Transverse colon (tissue), 4 donors: ENCODE measurements at regions not wholly inside any gene's neighbourhood (a gene's known extent, or its start where the extent isn't known, plus 50 kb on each side); places are given as distances from the start of the nearest gene placed in this dataset.

Experiments used
- EP300 ChIP-seq: sonication (generic); formaldehyde crosslinking; IDR thresholded peaks from one replicate; pipeline ENCODE4 v1.6.1; 2017; ENCODE audit warnings: antibody characterized with exemption, low read depth
- POLR2A ChIP-seq: fragments of 450-650 bp; IDR thresholded peaks from one replicate; pipeline ENCODE4 v1.6.1; 2016; ENCODE audit warnings: antibody characterized with exemption, mild to moderate bottlenecking, moderate library complexity
- POLR2AphosphoS5 ChIP-seq, 3 donors: sonication (generic); formaldehyde crosslinking; IDR thresholded peaks; one replicate each; pipeline ENCODE4 v1.6.1; 2016; ENCODE audit warnings: antibody characterized with exemption in 3 of 3
- TF ChIP-seq, protein P1 (sequence below), 5 experiments: fragments of 200-600 bp in 3 of 5; fragments of 450-650 bp in 2 of 5; sonication (generic) in 3 of 5; IDR thresholded peaks; 1 replicate in 2 of 5; 2 replicates in 3 of 5; pipeline ENCODE4 v1.5.1; 2016 to 2017; ENCODE audit warnings: antibody characterized with exemption in 5 of 5, inconsistent platforms in 3 of 5, mild to moderate bottlenecking in 2 of 5, moderate library complexity in 1 of 5

DNA sequence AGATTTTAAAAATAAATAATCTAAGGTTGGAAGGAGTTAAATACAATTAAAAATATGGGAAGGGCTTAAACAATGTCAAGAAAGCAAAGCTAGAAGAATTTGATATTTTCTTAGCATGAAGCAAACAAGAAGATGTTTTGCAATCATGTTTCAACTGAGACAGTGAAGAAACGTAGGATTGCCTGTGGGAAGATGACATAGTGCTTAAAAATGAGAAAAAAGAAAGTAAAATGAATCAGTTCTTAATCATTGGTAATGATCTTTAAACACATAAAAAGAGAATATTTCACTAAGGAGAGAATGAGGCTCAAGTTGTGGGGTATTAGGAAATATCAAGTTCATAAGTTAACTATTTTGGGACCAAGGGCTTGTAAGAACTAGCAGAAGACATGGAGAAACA, 855.0 kb downstream of the METTL15 start:
- TF ChIP-seq, protein P1, sequence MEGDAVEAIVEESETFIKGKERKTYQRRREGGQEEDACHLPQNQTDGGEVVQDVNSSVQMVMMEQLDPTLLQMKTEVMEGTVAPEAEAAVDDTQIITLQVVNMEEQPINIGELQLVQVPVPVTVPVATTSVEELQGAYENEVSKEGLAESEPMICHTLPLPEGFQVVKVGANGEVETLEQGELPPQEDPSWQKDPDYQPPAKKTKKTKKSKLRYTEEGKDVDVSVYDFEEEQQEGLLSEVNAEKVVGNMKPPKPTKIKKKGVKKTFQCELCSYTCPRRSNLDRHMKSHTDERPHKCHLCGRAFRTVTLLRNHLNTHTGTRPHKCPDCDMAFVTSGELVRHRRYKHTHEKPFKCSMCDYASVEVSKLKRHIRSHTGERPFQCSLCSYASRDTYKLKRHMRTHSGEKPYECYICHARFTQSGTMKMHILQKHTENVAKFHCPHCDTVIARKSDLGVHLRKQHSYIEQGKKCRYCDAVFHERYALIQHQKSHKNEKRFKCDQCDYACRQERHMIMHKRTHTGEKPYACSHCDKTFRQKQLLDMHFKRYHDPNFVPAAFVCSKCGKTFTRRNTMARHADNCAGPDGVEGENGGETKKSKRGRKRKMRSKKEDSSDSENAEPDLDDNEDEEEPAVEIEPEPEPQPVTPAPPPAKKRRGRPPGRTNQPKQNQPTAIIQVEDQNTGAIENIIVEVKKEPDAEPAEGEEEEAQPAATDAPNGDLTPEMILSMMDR (IDR thresholded peaks at IDR 0.05): no peak
- no peak for TF ChIP-seq EP300
- no peak for TF ChIP-seq POLR2A
- no peak for TF ChIP-seq POLR2AphosphoS5 (IDR thresholded peaks at IDR 0.05)
